Right kidney (tissue), 1 donor: ENCODE measurements at regions not wholly inside any gene's neighbourhood (a gene's known extent, or its start where the extent isn't known, plus 50 kb on each side); places are given as distances from the start of the nearest gene placed in this dataset.

Experiments used
- DNase-seq: peaks from one replicate; pipeline ENCODE4 v3.0.0-alpha.2; 2016

- no peak for DNase-seq
Observed at GRCh38 chr14:97688631-97689336, 891.6 kb downstream of the VRK1 start.

GRCh38 chr14:97692084-97692483 is 894.9 kb downstream of the VRK1 start:
- DNase-seq = no peak

- no peak for DNase-seq
Observed at GRCh38 chr14:97695456-97695981, 898.3 kb downstream of the VRK1 start.

- DNase-seq = no peak
Observed at GRCh38 chr14:97697772-97698171, 900.6 kb downstream of the VRK1 start.

GRCh38 chr14:97699026-97699425 is 901.8 kb downstream of the VRK1 start:
- no peak for DNase-seq

- DNase-seq = no peak
Observed at GRCh38 chr14:97703006-97703760, 906.0 kb downstream of the VRK1 start.

GRCh38 chr14:97704316-97704885 is 907.2 kb downstream of the VRK1 start:
- DNase-seq = no peak

- DNase-seq = no peak
Observed at GRCh38 chr14:97705107-97705506, 907.9 kb downstream of the VRK1 start.

GRCh38 chr14:97705976-97706375 is 908.8 kb downstream of the VRK1 start:
- DNase-seq = no peak

- no peak for DNase-seq
Observed at GRCh38 chr14:97706819-97707218, 909.6 kb downstream of the VRK1 start.

GRCh38 chr14:97707603-97708002 is 910.4 kb downstream of the VRK1 start:
- DNase-seq = no peak

GRCh38 chr14:97709552-97709951 is 912.4 kb downstream of the VRK1 start:
- DNase-seq = no peak

- DNase-seq = no peak
Observed at GRCh38 chr14:97710726-97711125, 913.5 kb downstream of the VRK1 start.

- DNase-seq = no peak
Observed at GRCh38 chr14:97712471-97712870, 915.3 kb downstream of the VRK1 start.

GRCh38 chr14:97713023-97713422 is 915.8 kb downstream of the VRK1 start:
- DNase-seq = no peak

GRCh38 chr14:97718886-97719442 is 921.8 kb downstream of the VRK1 start:
- no peak for DNase-seq

- DNase-seq = no peak
Observed at GRCh38 chr14:97719931-97720330, 922.7 kb downstream of the VRK1 start.

GRCh38 chr14:97723351-97723750 is 926.2 kb downstream of the VRK1 start:
- DNase-seq = no peak

- DNase-seq = no peak
Observed at GRCh38 chr14:97723819-97724218, 926.6 kb downstream of the VRK1 start.

- no peak for DNase-seq
Observed at GRCh38 chr14:97724265-97724731, 927.1 kb downstream of the VRK1 start.

- no peak for DNase-seq
Observed at GRCh38 chr14:97726676-97727075, 929.5 kb downstream of the VRK1 start.

GRCh38 chr14:97730706-97731105 is 933.5 kb downstream of the VRK1 start:
- DNase-seq = no peak

GRCh38 chr14:97731800-97732199 is 934.6 kb downstream of the VRK1 start:
- no peak for DNase-seq
